Putamen (tissue), 1 donor: ENCODE measurements at regions not wholly inside any gene's neighbourhood (a gene's known extent, or its start where the extent isn't known, plus 50 kb on each side); places are given as distances from the start of the nearest gene placed in this dataset.
"Not testable (repeated sequence)": the region's sequence is repeated elsewhere in the genome, so short reads cannot be mapped to it uniquely, and the experiment has no call there.

Source experiments
- DNase-seq: peaks from one replicate; pipeline ENCODE4 v3.0.0-alpha.2; 2016; ENCODE audit warnings: low spot score

DNA sequence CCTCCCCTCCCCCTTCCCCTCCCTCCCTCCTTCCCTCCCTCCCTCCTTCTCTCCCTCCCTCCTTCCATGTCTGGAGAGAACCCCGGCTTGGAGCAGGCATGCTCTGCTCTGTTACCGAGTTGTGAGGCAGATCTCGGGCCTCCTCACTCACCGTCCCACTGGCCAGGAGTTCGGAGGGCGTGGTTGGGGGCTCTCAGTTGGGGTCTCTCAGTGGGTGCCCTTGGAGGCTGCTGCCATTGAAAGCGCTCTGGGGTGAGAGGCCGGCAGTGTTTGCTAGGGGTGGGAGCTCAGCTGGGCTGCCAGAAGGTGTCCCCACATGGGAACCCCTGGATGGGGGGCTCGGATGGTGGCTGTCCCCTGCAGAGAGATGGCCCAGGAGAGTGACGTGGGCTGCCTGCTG lies 101.1 kb upstream of the LRPAP1 start:
- not testable (repeated sequence) for DNase-seq

DNA sequence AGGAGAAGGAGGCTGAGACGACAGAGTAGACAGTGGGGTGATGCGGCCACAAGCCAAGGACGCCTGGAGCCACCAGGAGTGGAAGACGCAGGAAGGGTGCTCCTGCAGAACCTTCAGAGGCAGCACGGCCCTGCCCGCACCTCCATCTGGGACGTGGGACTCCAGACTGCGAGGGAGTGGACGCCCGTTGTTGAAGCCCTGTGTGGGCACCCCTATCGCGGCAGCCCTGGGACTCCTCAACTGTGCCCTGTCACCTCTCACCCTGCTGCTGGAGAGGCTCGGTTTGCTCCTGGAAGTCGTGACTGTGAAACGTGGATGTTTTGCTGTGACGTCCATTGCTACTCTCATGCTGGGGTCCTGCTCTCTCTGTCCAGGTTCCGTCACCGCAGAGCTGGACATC lies 100.6 kb upstream of the LRPAP1 start:
- not testable (repeated sequence) for DNase-seq

DNA sequence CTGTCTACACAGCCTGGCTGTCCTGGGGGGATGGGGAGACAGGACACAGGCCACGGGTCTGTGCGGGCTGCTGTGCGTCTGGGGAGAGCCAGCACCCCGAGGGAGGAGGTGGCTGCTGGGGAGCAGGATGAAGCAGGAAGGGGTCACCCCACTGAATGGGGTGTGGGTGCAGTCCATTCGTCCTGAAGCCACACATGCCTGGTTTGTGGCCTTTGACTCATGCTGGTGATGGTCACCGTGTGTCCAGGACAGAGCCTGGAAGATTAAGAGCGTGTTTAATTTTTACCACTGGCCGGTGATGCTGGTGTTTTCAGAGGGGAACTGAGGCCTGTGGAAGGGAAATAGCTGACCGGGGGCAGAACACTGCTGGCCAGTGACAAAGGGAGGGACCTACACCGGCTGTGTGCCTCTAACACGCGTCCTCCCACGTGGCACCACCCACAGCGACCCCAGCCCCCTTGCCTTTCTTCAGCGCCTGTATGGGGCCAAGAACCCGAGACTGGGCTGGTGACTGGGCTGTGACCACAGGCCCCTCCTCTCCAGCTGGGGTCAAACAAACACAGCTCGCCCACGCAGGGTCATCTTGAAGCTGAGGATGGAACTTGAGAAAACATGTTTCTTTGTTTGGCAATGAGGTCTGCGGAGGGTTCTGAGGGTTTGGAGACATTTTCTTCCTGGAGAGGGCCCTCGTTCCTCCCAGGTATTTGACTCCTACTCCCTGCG lies 99.5 kb upstream of the LRPAP1 start:
- DNase-seq: not testable (repeated sequence)

DNA sequence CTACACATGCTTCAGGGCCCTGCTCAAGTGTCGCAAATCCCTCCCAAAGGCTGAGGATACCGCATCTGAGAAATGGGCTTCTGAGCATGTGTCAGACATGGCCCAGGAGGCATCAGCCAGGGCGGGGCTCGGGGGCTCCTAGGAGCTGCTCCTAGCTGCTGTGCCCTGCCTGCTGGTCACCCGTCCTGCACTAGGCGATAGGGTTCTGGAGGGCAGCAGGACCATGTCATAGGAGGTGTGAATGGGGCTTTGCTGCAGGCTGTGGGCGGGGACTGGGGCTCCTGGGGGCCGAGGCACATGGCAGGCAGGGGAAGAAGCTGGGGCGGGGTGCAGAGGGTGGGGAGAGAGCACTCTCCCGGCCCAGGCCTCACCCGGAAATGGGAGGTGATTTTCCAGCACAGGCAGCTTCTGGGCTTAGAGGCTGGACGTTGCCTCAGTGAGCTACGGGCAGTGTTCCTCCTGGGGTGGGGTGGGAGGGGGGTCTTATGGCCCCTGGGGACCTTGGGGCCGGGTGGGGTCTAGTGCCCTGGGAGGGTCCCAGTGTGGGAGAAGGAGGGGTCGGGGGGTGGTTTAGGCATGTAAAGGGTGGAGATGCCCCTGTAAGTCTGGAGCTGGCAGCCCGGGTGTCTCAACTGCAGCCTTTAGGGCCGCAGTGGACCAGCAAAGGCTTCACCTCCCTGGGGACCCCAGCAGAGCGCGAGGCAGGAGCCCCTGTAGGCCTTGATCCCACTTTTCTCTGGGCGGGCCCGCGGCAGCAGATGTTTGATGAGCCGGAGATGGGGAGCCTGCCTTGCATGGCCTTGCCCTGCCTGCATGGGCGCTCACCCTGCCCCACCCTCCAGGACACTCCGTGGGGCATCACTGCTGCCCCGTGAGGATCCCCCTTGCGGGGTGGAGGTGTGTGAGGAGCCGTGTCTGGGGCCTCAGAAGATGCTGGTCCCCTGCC lies 98.6 kb upstream of the LRPAP1 start:
- DNase-seq: no peak

DNA sequence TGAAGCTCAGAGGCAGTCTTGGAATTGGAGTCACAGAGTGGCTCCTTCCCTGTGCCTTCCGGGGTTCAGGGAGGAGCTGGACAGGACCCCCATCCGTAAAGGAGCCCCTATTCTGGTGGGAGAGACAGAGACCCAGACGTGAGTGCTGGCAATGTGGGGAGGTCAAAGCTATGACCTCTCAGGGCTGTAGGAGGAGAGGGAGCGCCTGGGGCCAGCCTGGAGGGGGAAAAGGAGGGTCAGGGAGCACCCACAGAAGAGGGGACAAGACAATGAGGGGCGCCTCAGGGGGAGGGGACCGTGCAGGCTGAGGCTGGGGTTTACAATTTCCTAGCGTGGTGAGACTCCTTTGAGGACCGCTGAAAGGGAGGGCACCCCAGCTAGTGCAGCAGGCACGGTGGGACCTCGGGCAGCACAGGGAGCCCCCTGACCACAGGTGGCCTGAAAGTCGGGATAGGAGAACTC lies 97.9 kb upstream of the LRPAP1 start:
- DNase-seq: no peak

DNA sequence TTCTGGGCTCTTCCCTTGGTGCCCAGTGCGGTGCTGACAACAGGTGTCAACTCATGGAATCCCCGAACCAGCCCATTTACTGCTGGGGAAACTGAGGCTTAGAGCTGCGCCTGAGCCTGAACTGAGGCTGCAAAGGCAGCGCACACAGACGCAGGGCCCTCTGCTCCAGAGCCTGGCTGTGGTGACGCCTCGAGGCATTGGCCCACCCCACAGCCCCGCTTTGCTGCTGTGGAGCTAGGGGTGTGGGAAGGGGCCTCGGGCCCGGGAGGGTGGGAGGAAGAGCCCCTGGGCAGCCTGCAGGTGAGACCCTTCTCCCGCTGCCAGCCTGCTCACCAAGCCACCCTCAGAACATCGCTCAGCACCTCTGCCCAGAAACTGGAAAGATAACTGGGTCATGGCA lies 97.4 kb upstream of the LRPAP1 start:
- no peak for DNase-seq

DNA sequence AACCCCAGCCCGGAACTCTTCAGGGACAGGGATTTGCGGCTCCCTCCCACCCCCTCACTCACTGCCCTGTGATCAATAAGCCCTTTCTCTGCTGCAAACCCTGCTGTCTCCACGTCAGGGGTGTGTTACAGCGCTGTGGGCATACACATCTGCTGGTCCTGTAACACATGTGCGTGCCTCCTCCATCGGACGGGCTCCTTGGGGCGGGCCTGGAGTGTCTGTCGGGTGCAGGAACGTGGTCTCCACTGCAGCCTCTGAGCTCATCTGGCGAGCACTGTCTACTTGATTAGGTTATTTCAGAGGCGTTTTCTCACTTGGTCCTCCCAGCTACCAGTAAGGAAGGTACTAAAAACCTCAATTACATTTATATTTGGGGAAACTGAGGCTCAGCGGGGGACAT lies 97.0 kb upstream of the LRPAP1 start:
- not testable (repeated sequence) for DNase-seq

DNA sequence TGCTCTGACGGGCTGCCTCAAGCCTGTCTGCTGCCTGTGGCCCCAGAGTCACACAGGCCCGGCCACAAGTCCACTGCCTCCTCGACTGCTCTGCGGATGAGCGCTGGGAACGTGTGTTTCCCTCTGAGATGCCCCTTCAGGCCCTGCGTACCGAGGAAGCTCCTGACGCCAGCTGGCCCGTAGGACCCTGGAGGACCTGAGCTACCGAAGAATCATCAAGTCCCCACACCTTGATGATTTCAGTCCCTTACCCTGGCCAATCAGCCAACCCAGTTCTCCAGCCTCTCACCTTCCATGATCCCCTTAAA lies 96.6 kb upstream of the LRPAP1 start:
- no peak for DNase-seq

DNA sequence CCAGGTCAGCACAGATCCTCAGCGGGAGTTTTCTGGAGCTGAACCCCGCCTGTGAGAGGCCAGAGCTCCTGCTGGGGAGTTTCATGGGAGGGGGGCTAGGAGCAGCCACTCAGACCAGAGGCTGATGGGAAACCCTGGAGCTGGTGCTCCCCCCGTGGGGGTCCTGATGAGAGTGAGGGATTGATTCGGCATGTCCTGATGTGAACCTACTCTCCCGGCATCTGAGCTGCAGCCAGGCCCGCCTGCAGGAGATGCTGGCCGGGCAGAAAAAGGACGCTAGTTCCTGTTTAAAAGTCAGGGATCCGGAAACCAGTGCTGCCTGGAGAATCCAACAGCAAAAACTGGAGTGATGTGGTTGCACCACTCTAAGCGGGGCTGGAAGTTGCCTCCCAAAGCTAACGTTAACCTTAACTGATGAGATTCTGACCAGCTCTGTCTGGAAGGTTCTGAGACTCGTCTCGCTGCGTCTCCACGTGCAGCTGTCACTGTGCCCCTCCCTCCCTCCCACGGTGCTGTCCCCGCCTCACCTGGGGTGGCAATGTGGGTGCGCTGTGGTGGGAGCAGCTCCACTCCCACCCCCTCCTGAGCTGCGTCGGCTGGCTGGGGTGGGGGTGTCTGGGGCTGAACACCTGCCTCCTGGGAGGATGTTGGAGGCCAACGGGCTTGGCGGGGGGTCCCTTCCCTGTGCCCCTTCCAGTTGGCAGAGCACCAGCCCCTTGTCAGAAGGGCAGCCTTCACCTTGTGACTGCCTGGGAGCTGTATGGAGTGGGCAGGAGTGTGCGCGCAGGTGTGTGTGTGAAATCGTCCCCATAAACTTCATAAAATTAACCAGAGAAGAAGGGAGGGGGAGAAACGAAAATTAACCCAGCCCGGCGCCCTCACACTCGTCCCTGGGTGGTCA lies 96.0 kb upstream of the LRPAP1 start:
- DNase-seq: not testable (repeated sequence)

DNA sequence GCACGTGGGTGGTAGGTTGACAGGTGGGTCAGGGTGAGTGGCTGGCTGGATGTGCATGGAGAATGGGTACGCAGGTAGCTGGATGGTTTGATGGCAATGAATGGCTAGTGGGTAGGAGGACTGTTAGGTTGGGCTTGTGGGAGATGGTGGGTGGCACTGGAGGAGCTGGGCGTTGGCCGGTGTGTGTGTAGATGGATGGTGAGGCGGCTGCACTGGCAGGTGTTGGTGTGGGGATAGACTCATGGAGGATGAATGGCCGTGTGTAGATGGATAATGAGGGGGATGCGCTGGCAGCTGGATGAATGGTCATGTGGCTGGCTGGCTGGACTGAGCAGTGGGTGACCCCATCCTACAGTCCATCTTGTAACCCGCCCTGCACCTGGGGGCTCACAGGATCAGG lies 95.2 kb upstream of the LRPAP1 start:
- DNase-seq: not testable (repeated sequence)

DNA sequence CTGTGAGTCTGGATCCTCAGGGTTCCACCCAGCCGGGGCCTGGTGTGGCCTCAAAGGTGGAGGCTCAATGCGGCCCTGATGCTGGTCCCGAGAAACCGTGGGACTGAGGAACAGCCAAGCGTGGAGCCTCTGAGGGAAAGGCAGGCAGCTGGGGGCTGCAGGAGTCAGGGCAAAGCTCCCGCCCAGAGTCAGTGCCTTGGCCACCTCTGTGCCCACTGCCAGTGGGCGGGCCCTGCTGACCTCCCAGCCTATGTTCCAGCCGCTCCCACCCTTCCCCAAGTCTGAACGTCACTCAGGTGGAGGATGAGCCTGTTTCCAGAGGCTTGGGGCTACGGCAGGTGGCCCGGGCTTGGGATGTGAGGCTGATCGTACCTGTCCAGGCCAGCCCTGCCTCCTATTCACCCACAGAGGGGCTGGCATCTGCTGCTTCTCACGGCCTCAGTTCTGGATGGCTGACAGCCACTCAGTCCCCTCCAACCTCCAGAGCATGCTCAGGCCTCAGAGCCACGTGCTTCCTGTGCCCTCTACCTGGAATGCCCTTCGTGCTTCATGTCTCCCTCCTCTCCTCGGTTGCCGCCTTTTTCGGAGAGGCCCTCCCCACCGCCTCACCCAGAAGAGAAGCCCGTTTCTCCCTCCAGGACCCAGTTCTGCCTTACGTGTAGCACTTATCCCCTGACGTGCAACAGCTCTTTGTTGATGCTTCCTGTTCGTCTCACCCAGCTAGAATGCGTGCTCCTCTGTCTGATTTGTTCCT lies 94.1 kb upstream of the LRPAP1 start:
- DNase-seq: not testable (repeated sequence)

DNA sequence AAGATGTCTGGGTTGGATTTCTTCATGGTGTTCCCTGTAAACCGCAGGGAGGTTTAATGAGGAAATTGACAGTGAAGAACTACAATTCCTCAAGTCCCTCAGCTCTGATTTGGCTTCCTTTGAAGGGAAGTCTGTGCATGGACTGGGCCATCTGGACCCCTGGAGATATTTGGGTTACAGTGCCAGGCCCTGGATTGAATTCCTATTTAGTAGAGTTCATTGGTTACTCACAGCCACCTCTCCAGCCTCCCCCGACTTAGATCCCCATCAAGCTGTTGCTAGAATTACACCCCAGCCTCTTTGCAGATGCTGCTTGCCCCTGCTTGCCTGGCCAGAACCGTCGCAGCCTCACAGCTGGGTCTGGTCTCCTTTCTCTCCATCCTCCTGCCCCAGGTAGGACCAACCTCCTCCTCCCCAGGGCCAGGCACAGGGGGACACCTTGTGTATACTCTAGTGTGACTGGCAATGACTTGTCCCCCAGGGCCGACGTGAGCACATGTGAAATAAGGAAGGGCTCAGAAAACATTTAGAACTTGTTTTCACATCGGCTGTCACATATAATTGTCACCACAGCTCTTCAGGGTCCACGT lies 93.2 kb upstream of the LRPAP1 start:
- not testable (repeated sequence) for DNase-seq

DNA sequence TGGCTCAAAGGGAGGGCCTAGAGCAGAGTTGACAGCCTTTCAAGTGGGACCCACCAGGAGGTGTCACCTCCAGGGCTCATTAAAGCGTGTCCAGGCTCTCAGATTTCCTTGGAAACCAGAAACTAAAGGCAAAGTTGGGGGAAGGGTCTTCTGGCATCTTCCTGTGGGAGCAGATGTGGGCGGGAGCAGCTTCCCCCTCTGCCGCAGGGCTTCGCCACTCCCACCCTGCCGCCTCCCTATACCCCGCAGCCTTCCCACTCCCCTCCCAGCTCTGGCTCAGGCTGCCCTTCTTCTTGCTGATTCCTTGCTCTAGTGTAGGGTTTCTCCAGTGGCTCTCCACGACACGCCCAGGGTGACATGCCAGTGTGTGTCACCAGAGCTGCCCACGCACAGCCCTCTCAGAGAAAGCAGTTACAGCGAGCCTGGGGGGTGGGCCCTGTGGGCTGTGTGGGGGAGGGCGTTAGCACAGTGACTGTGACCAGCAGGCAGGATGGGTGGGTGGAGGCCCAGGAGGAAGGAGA lies 91.6 kb upstream of the LRPAP1 start:
- DNase-seq: not testable (repeated sequence)

DNA sequence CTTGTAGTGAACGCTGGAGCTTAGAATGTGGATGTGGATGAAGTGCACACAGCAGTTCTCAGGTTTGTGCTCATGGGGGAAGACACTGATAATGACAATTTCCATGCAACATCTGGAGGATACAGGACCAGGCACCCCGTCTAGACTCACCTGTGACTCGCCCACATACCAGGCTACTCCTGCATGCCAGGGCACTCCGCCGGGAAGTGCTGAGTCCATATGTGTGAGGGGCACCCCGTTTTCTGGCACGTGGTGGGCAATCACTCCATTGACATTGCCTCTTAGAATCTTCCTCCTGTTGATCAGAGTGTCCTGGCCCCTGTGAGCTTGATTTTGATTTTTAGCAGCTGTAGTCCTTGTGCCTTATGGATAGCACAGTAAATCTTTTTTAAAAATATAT lies 90.9 kb upstream of the LRPAP1 start:
- DNase-seq: no peak

DNA sequence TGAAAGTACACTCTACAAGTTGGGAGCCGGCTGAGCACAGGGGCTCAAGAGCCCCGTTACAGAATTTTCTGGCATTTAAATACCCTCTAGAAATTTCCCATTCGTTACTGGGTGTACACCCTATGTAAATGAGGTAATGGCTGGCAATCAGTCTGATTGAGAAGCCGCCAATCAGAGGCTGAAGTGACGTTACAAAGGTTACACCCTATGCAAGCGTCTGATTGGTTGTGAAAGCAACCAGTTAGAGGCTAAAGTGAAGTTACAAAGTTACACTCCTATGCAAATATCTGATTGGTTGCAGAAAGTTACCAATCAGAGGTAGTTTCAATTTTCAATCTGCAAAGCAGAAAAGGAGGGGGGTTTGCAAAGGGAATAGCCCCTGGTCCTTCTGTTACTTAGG lies 88.1 kb upstream of the LRPAP1 start:
- not testable (repeated sequence) for DNase-seq

DNA sequence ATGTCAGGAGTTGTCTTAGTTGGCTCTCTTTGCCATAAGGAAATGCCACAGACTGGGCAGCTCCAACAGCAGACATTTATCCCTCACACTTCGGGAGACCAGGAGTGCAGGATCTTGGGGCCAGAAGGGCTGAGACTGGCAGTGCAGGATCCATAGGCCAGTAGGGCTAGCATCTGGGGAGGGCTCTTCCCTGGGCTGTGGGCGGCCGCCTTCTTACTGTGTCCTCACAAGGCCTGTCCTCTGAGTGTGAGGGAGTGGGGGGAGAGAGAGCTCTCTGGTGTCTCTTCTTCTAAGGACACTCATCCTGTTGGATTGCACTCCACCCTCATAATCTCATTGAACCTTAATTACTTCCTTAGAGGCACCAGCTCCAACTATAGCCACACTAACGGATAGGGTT lies 87.5 kb upstream of the LRPAP1 start:
- DNase-seq: not testable (repeated sequence)

DNA sequence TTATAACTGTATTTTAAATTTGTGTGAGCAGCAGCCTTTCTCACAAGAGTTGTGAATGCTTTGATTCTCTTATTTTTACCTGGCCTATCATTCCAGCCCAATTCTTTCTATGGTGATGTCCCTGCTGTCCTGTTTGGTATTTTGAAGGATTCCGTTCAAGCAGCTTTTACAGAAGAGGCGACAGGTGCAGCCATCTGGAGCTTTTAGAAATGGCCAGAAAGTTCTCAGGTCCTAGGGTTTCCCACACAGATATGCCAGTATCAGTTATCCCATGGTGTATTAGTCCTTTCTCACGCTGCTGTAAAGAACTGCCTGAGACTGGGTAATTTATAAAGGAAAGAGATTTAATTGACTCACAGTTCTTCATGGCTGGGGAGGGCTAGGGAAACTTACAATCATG lies 86.1 kb upstream of the LRPAP1 start:
- not testable (repeated sequence) for DNase-seq

DNA sequence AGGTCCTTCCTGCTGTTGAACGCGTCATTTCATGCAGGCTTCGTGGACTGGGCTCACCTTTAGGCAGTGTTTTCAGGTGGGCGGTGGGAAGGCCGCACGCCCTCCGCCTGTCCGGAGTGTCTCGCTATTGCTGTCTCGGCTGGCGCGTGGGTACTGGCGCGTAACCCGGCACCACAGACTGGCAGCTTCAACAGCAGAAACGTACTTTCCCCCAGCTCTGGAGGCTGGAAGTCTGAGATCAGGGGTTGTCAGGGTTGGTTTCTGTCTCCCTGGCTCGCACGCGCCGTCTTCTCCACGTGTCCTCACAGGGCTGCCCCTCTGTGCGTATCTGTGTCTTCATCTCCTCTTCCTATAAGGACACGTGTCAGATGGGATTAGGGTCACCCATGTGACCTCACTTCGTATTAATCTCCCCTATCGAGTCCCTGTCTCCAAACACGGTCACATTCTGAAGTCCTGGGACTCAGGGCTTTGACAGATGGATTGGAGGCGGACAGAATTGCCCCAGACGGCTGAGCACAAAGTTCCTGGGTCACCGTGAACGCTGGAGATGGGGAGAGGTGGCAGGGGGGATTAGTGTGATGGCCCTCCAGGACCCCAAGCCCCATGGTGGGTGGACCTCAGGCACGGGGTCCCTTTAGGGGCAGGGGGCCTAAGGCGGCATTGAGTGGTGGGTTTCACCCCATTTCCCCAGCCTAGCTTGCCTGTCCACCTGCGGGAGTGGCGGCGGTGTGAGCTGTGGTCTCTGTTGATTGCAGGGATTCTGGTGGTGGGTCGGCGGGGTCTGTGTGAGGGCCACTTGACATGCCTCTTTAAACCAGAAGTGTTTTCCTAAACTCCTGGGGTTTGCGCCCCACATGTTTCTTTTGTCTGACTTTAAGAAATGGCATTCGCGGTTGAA lies 83.4 kb upstream of the LRPAP1 start:
- DNase-seq: no peak

DNA sequence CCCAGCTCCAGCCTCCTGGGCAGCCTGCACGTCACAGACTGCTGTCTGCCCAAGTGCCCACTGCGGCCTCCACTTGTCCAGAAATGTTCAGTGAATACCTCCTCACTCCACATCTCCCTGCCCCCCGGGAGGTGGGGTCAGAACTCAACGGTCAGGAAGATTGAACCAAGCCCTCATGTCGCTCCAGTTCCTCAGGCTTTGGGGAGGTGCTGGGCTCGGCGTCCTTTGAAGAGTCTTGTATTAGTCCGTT lies 82.4 kb upstream of the LRPAP1 start:
- DNase-seq: no peak
